ENCODE measurements at regions not wholly inside any gene's neighbourhood (a gene's known extent, or its start where the extent isn't known, plus 50 kb on each side); places are given as distances from the start of the nearest gene placed in this dataset.
"Not testable (repeated sequence)": the region's sequence is repeated elsewhere in the genome, so short reads cannot be mapped to it uniquely, and the experiment has no call there.

DNA sequence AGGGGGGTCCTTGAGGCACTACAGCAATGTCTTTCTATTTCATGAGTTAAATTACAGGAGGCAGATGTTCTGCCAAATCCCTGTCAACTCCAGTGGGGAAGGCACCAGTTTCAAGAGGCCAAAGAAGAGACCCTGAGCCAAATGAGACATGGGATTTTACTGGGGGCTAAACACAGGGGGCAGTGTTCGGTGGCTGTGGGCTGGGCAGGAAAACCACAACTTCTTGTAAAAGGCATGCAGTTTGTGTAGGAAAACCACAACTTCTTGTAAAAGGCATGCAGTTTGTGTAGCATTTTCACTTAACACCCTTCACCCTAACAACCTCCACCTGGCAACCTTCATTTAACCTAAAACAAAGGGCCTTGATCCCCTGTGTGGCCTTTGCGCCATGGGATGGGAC lies 61.0 kb downstream of the POLR2M start:
- no peak for DNase-seq (ENCODE audit: low read depth)
- no peak overlapping the region for H3K4me3 ChIP-seq (ENCODE audit: low read depth, low read length)

DNA sequence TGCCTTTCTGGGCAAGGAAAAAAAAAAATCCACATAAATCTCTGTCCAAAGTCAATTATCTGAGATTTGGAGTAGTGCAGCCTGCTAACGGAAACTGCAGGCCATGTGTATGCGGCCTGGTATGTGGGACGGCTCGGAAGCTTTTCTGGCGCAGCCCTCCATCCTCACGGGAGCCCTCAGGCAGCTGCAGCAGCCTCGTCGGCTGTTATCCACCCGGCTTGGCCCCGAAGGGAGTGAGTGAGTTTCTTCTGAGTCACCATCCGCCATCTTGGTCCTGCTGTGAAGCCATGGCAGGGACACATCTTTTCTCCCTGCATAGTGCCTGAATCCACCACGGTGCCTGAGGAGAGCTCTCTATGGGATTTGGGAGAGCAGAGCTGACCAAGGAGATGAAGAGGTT lies 62.8 kb downstream of the POLR2M start:
- DNase-seq (ENCODE audit: low read depth): peak; percentile 77
- H3K4me3 ChIP-seq (ENCODE audit: low read depth, low read length): no peak overlapping the region

DNA sequence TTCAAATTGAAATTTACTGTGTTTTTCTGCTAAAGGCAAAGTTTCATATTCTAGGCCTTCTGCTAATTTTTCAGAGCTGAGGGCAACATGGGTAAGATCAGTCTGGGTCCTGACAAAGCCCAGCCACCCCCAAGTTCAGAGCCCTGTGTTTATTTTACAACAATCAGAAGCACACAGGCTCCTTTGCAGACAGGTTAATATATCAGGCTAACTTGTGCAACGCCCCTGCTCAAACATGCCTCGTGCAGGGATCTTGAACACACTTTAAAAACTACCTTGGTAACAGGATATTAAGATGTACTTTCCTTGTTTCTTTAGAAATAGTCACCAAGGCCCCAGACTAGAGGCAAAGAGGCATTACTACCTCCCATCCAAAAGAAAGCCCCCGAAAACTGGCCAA lies 64.0 kb downstream of the POLR2M start:
- no peak overlapping the region for H3K4me3 ChIP-seq (ENCODE audit: low read depth, low read length)
- DNase-seq (ENCODE audit: low read depth): no peak

DNA sequence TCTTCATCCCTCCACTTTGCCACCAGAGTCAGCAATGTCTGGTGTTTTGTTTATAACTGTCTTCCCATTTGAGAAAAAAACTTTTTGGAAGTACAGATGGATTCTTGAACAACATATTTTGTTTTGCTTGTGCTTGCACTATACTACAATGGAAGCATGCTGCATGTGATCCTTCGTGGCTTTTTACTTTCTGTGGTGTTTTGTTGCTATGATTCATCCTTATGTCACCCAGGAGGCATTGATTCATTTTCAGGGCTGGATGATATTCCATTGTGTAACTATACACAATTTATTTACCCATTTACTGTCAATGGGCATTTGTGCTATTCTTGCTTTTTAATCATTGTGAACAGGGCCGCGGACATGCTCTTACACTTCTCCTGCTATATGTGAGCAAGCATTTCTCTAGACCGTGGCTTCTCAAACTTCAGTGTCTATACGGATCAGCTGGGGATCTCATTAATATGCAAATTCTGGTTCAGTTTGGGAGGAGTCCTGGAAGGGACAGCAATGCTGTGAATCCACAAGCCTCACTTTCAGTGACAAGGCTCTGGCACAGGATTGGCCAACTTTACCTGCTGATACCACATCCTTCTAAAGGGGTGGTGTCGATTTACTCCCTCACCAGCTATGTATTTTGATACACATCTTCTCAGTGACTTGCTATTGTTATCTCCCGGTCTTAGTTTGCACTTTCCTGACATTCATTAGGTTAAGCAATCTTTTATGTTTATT lies 65.9 kb downstream of the POLR2M start:
- DNase-seq (ENCODE audit: low read depth): no peak

DNA sequence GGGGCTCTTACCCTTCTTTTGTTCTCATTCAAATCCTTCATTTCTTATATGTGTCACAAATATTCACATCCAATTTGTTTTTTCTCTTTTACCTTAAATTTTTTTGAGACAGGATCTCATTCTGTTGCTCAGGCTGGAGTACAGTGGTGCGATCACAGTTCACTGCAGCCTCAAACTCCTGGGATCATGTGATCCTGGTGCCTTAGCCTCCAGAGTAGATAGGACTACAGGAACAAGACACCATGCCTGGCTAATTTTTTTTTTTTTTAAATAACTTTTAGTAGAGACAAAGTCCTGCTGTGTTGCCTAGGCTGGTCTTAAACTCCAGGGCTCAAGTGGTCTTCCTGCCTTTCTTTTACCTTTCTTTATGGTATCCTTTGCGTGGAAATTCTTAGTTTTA lies 66.5 kb downstream of the POLR2M start:
- no peak for DNase-seq (ENCODE audit: low read depth)
- no peak overlapping the region for H3K4me3 ChIP-seq (ENCODE audit: low read depth, low read length)

More for the DNA sequence above, 65.9 kb downstream of the POLR2M start:
- H3K4me3 ChIP-seq (ENCODE audit: low read depth, low read length): no peak overlapping the region

DNA sequence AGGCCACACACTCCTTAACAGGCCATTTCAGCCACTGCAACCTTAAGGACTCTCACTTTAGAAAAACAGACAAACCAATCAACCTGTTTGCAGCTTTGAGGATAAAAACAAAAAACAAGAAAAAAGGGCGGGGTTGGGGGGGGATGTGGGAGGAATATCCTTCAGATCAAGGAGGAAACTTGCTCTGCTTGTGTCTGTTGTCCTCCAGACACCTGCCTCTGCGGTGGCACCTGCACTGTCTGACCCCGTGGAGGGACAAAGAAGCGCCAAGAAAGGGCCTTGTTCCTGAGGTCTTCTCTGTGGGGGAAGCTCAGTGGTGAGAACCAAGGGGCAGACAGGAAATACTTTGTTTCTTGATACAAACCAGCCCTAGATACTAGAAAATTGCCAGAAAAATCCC lies 70.5 kb downstream of the POLR2M start:
- DNase-seq (ENCODE audit: low read depth): no peak
- no peak overlapping the region for H3K4me3 ChIP-seq (ENCODE audit: low read depth, low read length)

DNA sequence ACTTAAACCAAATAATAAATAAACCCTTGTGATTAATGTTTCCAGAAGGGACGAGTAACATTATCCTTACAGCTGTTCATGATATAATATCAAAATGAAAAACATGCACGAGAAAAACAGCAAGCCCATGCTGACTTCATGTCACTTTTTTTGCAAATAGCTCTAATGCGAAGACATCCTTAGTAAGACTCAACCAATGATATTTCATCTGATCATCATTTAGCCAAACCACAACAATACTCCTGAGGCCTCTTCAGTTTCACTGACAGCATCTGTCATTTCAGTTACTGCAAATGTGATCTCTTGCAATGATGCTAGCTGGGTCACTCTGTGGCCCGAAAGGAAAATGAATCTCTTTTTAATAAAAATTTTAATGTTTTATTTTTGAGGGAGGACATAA lies 74.0 kb downstream of the POLR2M start:
- DNase-seq (ENCODE audit: low read depth): no peak

DNA sequence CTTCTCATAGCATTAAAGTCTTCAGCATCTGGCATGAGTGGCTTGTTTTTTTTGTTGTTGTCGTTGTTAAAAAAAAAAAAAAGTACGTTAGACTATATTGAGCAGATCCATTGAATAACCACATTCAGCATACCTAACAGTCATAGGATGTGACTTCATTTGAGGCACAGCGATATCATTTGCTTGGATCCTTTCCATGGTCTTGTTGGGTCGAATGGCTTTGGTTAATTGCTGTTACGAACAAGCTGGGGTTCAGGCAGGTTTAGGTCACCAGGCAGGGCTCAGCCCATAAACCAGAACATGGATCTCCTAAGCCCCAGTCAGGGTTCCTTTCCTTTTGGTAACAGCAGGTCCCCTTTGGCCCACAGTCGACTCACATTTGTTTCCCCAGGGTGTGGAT lies 76.2 kb downstream of the POLR2M start:
- no peak for DNase-seq (ENCODE audit: low read depth)
- H3K4me3 ChIP-seq (ENCODE audit: low read depth, low read length): no peak overlapping the region

More for the DNA sequence above, 74.0 kb downstream of the POLR2M start:
- H3K4me3 ChIP-seq (ENCODE audit: low read depth, low read length): no peak overlapping the region

DNA sequence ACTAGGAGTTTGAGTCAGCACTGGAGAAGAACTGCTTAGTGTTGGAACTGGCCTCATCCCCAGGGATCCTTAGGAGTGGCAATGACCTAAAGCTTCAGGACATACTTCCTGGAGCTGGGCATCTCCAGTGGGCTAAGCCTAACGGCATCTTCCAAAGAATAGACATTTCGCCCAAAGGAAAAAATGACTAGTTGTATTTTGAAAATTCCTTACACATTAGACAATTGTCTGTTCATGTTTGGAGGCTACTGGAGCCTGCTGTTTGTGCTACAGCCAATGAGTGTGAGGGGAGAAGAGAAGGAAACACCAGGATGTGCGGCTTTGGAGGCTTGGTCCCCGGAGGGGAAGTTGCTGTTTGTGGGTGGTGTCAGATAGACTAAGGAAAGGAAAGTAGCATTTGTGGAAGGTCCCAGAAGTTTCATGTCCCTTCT lies 77.6 kb downstream of the POLR2M start:
- H3K4me3 ChIP-seq (ENCODE audit: low read depth, low read length): no peak overlapping the region
- DNase-seq (ENCODE audit: low read depth): no peak

DNA sequence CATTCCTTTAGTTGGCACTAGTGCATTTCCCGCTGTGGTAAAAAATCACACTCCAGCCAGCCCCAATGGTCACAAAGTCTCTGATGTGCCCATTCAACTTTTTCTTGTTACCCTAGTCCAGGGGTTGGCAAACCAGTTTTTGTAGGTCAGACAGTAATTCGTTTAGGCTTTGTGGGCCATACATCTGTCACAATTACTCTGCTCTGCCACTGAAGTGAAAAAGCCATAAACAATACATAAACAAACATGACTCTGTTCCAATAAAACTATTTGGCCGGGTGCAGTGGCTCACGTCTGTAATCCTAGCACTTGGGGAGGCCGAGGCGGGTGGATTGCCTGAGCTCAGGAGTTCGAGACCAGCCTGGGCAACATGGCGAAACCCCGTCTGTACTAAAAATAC lies 78.5 kb downstream of the POLR2M start:
- no peak for DNase-seq (ENCODE audit: low read depth)
- no peak overlapping the region for H3K4me3 ChIP-seq (ENCODE audit: low read depth, low read length)

DNA sequence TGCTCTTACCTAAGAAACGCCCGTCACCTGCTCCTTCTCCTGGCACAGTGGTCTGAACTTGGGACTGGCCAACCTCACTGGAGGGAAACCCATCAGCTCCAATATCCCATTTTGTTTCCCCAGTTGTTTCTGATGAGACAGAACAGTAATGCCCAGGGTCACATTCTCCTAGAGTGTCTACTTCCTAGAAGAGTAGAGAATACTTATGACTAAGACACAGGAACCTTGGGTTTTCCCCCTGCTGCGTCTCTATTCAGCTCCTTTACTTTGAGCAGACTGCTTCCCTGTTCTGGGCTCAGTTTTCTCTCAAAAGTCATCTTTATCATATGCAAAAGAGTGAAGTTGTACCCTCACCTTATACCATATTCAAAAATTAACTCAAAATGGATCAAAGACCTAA lies 79.4 kb downstream of the POLR2M start:
- no peak for DNase-seq (ENCODE audit: low read depth)
- no peak overlapping the region for H3K4me3 ChIP-seq (ENCODE audit: low read depth, low read length)

DNA sequence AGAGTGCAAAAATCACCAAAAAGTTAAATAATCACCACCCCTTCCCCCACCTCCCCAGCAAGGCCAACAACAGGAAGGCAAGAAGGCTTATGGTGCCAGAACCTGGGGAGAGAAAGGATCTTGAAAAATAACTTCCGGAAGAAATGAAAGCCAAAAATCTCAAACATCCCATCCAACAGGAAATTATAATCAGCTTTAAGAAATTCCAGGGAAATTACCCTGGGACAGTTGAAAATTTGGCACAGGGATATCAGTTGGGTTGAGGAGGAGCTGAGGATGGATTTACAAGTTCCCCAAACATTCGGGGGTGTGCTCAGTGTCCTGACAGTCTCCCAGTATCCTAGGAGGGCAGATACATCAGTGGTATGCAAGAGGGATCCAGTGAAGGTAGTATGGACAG lies 82.7 kb downstream of the POLR2M start:
- H3K4me3 ChIP-seq (ENCODE audit: low read depth, low read length): no peak overlapping the region
- DNase-seq (ENCODE audit: low read depth): no peak

DNA sequence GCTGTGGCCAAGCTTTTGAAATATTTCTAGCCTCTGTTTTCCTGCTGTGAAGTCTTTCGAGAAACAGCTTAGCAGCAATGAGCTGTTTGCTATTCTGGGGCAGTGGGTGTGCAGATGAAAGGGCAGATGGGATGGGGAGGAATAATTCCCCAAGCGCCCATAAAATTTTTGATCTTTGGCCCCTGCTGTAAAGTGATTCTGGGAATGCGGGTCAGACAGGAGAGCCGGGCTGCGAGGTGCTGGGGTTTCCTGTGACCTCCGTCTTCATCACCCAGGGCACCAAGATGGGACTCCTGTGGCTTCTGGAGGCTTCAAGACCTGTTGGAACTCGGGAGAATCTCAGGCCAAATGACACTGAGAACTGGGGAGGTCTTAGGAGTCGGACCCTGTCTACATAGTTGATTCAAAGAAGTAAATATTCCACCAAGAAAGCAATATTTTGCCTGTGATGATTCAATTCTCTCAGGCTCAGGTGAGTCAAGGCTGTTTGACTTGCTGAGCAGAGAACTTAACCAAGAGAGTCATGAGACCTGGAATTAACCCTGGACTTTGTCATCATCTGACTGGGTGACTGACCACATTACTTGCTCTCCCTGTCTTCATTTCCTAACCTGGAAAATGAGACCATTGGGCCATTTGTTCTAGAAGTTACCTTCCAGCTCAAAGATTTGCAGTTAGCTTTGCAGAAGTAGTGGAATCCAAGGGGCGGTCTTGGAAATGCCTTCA lies 86.4 kb downstream of the POLR2M start:
- no peak overlapping the region for H3K4me3 ChIP-seq (ENCODE audit: low read depth, low read length)
- no peak for DNase-seq (ENCODE audit: low read depth)

DNA sequence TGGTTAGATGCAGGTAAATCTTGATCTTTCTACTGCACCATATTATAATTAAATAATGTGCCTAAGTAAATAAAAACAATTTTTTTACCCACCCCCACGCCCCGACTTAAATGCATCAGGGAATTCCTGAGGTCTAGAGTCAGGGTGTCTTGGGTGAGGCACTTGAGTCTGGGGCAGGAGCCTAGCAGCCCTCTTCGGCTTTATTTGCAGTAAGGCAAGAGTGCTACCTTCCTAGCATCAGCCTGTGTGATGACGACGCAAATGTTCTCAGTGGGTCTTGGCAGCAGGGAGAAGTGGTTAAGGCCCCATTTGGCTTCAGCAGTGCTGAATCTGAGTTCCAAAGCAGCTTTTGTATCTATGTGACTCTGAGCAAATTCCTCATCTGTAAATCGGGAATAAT lies 88.7 kb downstream of the POLR2M start:
- no peak for DNase-seq (ENCODE audit: low read depth)
- H3K4me3 ChIP-seq (ENCODE audit: low read depth, low read length): no peak overlapping the region

DNA sequence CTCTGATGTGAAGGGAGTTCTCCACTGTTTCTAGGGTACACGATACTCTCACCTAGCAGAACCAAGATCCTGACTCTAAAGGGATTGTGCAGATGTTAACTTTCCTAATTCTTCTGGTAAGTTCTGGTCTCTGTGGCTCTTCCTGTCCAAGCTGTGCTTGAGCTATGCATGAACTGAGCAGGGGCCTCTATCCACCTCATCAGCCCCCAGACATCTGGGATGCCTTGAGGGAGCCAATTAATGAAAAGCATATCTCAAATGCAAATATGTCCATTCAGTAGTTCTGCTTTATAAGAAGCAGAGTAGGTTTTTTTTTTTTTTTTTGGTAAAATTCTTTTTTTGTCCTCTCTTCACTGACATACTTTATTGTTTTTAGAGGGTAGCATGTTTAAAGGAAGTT lies 89.6 kb downstream of the POLR2M start:
- DNase-seq (ENCODE audit: low read depth): no peak
- H3K4me3 ChIP-seq (ENCODE audit: low read depth, low read length): no peak overlapping the region

DNA sequence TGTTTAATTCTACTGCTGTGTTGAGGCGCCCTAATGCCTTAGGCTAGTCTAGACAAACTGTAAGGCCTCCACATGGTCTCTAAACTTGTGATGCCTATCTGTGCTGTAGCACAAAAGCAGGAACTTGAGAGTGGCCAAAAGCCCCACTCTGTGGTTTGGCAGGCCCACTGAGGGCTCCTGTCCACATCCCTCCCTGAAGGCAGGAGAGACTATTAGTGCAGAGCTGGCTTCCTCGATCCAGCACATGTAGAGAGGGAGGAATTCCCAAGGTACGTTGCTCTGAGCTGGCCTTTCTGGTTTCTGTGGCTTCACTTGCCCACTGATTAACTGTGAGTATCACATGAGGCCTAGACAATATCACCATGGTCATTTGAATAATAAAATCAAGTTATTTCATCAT lies 90.6 kb downstream of the POLR2M start:
- no peak overlapping the region for H3K4me3 ChIP-seq (ENCODE audit: low read depth, low read length)
- DNase-seq (ENCODE audit: low read depth): no peak

DNA sequence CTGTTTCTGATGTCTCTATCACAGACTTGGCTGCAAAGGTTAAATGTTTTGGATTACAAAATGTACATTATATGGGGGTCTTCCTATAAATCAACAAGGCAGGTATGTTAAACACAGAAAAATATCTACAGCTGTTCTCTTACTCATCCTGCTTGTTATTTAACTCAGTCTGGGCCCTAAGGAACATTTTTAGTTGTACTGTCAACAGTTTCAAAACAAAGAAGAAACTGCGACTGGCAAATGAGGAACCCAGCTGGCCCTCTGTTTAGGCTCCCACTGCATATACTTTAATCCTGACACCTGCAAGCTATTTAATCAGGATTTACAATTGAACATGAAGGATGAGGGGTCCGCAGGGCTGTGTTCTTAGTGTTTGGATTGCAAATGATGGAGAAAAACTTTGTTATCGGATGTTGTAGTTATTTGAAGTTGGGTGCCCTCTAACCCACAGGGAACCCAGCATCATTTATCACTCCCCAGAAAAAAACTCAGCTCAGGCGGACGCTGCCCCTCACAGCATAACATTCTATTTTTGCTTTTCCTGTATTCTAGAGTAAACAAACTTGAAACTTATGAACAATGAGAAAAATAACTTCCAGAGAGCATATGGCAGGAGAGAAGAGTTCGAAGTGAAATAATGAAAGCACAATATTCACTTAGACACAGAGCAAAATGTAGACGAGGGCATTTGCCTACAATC lies 91.2 kb downstream of the POLR2M start:
- no peak for DNase-seq (ENCODE audit: low read depth)
- no peak overlapping the region for H3K4me3 ChIP-seq (ENCODE audit: low read depth, low read length)

DNA sequence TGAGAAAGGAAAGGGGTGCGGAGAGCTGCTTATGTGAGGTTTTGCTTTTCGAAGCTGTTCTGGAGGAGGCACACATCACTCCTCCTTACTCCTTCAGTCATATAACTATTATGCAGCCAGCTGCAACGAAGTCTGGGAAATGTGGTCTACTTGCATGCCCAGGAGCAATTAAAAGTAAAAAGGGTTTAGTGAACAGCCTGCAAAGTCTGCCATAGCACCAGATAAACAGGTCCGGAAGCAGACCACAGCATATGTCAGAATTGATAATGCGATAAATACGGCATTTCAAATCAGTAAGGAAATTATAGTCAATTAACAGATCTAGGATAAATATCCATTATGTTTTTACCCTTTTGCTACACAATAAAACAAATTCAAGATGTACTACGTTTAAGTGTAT lies 99.5 kb downstream of the POLR2M start:
- DNase-seq (ENCODE audit: low read depth): no peak

DNA sequence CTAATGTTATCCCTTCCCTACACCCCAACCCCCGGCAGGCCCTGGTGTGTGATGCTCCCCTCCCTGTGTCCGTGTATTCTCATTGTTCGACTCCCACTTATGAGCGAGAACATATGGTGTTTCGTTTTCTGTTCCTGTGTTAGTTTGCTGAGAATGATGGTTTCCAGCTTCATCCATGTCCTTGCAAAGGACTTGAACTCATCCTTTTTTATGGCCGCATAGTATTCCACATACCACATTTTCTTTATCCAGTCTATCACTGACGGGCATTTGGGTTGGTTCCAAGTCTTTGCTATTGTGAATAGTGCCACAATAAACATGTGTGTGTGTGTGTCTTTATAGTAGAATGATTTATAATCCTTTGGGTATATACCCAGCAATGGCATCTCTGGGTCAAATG lies 102.8 kb downstream of the POLR2M start:
- not testable (repeated sequence) for DNase-seq (ENCODE audit: low read depth); H3K4me3 ChIP-seq (ENCODE audit: low read depth, low read length)

More for the DNA sequence above, 99.5 kb downstream of the POLR2M start:
- no peak overlapping the region for H3K4me3 ChIP-seq (ENCODE audit: low read depth, low read length)

DNA sequence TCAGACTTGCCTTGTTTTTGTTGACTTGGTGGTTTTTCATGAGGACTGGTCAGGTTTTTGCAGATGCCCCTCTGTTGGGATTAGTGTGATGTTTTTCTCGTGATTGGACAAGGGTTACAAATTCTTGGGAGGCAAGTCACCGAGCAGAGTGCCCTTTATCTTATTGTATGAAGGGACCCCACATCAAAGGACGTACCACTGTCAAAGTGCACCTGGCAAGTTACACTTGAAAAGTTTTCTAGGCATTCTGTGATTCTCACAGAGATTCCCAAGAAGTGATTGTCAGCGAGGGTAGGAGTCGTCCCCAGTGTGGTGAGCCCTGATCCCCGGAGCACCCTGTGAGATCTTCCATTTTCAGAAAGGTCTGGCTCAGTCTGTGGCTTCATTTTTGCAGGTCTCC lies 110.1 kb downstream of the POLR2M start:
- H3K4me3 ChIP-seq (ENCODE audit: low read depth, low read length): no peak overlapping the region
- DNase-seq (ENCODE audit: low read depth): no peak

DNA sequence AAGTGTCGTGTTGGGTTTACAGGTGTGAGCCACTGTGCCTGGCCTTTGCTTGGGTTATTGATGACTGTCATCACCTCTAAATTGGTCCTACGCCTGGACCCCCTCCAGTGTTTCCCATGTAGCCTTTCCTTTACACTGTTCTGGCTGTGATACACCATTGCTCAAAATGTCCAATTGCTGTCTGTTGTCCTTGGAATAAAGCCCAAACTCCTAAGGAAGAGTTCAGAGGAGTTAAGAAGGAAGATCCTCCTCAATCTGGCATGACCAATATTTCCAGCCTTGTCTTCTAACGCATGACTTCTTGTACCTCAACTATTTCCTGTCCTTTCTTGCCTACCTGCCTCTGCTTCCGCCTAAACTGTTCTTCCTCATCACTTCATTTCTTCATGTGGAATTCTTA lies 113.1 kb downstream of the POLR2M start:
- H3K4me3 ChIP-seq (ENCODE audit: low read depth, low read length): no peak overlapping the region
- DNase-seq (ENCODE audit: low read depth): no peak

Data from skeletal muscle cell (primary cell).